HG03175 (cell line): ENCODE measurements at regions not wholly inside any gene's neighbourhood (a gene's known extent, or its start where the extent isn't known, plus 50 kb on each side); places are given as distances from the start of the nearest gene placed in this dataset.

Experiments
- ATAC-seq: cut with Tn5 transposase; IDR thresholded peaks from one replicate; pipeline ENCODE4 v1.9.1; 2021; ENCODE audit warnings: mild to moderate bottlenecking, moderate library complexity; ENCODE audit not compliant: unreplicated experiment

GRCh38 chr4:65868096-65868824 lies 198.0 kb upstream of the EPHA5 start:
- ATAC-seq: no peak

GRCh38 chr4:65865489-65865888 lies 195.2 kb upstream of the EPHA5 start:
- no peak for ATAC-seq

GRCh38 chr4:65861993-65862392 lies 191.7 kb upstream of the EPHA5 start:
- ATAC-seq: no peak

GRCh38 chr4:65845199-65845773 lies 175.0 kb upstream of the EPHA5 start:
- no peak for ATAC-seq

GRCh38 chr4:65839164-65839931 lies 169.1 kb upstream of the EPHA5 start:
- no peak for ATAC-seq

- ATAC-seq: no peak
Measured at GRCh38 chr4:65834707-65835106, 164.4 kb upstream of the EPHA5 start.

- ATAC-seq: no peak
Measured at GRCh38 chr4:65831828-65832227, 161.5 kb upstream of the EPHA5 start.

GRCh38 chr4:65825116-65825753 lies 154.9 kb upstream of the EPHA5 start:
- no peak for ATAC-seq

GRCh38 chr4:65819192-65819591 lies 148.9 kb upstream of the EPHA5 start:
- no peak for ATAC-seq

- ATAC-seq: no peak
Measured at GRCh38 chr4:65805936-65806335, 135.6 kb upstream of the EPHA5 start.

GRCh38 chr4:65799513-65799912 lies 129.2 kb upstream of the EPHA5 start:
- ATAC-seq: no peak

GRCh38 chr4:65798498-65799127 lies 128.3 kb upstream of the EPHA5 start:
- no peak for ATAC-seq

- ATAC-seq: no peak
Measured at GRCh38 chr4:65791812-65792308, 121.6 kb upstream of the EPHA5 start.

GRCh38 chr4:65791111-65791811 lies 121.0 kb upstream of the EPHA5 start:
- ATAC-seq: no peak

GRCh38 chr4:65789805-65790204 lies 119.5 kb upstream of the EPHA5 start:
- ATAC-seq: no peak

- ATAC-seq: no peak
Measured at GRCh38 chr4:65789341-65789740, 119.1 kb upstream of the EPHA5 start.

- no peak for ATAC-seq
Measured at GRCh38 chr4:65777270-65777669, 107.0 kb upstream of the EPHA5 start.

- no peak for ATAC-seq
Measured at GRCh38 chr4:65773636-65774035, 103.3 kb upstream of the EPHA5 start.

GRCh38 chr4:65747386-65747785 lies 77.1 kb upstream of the EPHA5 start:
- no peak for ATAC-seq

- no peak for ATAC-seq
Measured at GRCh38 chr4:65738134-65738533, 67.8 kb upstream of the EPHA5 start.
